ENCODE measurements at regions not wholly inside any gene's neighbourhood (a gene's known extent, or its start where the extent isn't known, plus 50 kb on each side); places are given as distances from the start of the nearest gene placed in this dataset.

DNA sequence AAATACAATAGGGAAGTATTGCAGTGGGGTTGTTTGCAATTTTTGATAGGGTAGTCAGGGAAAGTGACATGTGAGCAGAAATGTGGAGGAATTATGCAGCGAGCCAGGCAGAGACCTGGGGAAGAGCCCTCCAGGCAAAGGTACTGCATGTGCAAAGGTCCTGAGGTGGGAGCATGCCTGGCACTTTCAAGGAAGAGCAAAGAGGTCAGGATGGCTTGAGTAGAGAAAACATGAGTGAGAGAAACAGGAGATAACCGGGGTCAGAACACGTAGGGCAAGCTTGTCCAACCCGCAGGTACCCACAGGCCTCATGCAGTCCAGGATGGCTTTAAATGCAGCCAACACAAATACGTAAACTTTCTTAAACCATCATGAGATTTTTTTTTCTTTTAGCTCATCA is 71.0 kb downstream of the COQ2 start:
- TF ChIP-seq, protein P1, sequence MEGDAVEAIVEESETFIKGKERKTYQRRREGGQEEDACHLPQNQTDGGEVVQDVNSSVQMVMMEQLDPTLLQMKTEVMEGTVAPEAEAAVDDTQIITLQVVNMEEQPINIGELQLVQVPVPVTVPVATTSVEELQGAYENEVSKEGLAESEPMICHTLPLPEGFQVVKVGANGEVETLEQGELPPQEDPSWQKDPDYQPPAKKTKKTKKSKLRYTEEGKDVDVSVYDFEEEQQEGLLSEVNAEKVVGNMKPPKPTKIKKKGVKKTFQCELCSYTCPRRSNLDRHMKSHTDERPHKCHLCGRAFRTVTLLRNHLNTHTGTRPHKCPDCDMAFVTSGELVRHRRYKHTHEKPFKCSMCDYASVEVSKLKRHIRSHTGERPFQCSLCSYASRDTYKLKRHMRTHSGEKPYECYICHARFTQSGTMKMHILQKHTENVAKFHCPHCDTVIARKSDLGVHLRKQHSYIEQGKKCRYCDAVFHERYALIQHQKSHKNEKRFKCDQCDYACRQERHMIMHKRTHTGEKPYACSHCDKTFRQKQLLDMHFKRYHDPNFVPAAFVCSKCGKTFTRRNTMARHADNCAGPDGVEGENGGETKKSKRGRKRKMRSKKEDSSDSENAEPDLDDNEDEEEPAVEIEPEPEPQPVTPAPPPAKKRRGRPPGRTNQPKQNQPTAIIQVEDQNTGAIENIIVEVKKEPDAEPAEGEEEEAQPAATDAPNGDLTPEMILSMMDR (IDR thresholded peaks at IDR 0.05): no peak
- no peaks in the 10 kb centered on the region for H3K9me3 ChIP-seq
- no peak overlapping the region for H3K4me3 ChIP-seq
- no peak overlapping the region for H3K27ac ChIP-seq
- no peaks in the 10 kb centered on the region for H3K36me3 ChIP-seq
- ATAC-seq (no peak), DNase-seq (no peak)
- no peaks in the 10 kb centered on the region for H3K27me3 ChIP-seq (ENCODE audit: low read depth)
- peaks cover 20% of the 10 kb centered on the region for H3K4me1 ChIP-seq
- intact Hi-C loops (cut with DNase I): no loop called here

GRCh38 chr4:83212041-83212851 is 72.4 kb downstream of the COQ2 start:
- H3K4me3 ChIP-seq: no peak overlapping the region
- intact Hi-C loops (cut with DNase I): no loop called here
- no peak overlapping the region for H3K27ac ChIP-seq
- no peak for DNase-seq
- ATAC-seq: peak; percentile 71 to 89
- no peaks in the 10 kb centered on the region for H3K36me3 ChIP-seq
- H3K9me3 ChIP-seq: no peaks in the 10 kb centered on the region
- TF ChIP-seq, protein P1 (IDR thresholded peaks at IDR 0.05): no peak
- H3K4me1 ChIP-seq: peaks cover 10% of the 10 kb centered on the region
- no peaks in the 10 kb centered on the region for H3K27me3 ChIP-seq (ENCODE audit: low read depth)

- no peaks in the 10 kb centered on the region for H3K36me3 ChIP-seq
- DNase-seq (no peak), ATAC-seq (no peak)
- no peaks in the 10 kb centered on the region for H3K9me3 ChIP-seq
- H3K4me1 ChIP-seq: no peaks in the 10 kb centered on the region
- TF ChIP-seq, protein P1 (IDR thresholded peaks at IDR 0.05): no peak
- intact Hi-C loops (cut with DNase I): no loop called here
- H3K4me3 ChIP-seq: no peak overlapping the region
- no peaks in the 10 kb centered on the region for H3K27me3 ChIP-seq (ENCODE audit: low read depth)
- no peak overlapping the region for H3K27ac ChIP-seq
Measured at GRCh38 chr4:83209419-83209818, 75.2 kb downstream of the COQ2 start.

GRCh38 chr4:83208371-83209365 is 75.9 kb downstream of the COQ2 start:
- DNase-seq (no peak), ATAC-seq (peak in 1 of 2 donors; percentile 19)
- H3K27ac ChIP-seq: peak overlapping the region; percentile 65
- H3K4me1 ChIP-seq: no peaks in the 10 kb centered on the region
- no peaks in the 10 kb centered on the region for H3K27me3 ChIP-seq (ENCODE audit: low read depth)
- H3K4me3 ChIP-seq: no peak overlapping the region
- no peaks in the 10 kb centered on the region for H3K36me3 ChIP-seq
- H3K9me3 ChIP-seq: no peaks in the 10 kb centered on the region
- intact Hi-C loops (cut with DNase I): no loop called here
- TF ChIP-seq, protein P1 (IDR thresholded peaks at IDR 0.05): no peak

- peak; percentile 81 to 91 for ATAC-seq
- Histone ChIP-seq H3K4me1 (no peaks in the 10 kb centered on the region), H3K9me3 (no peaks in the 10 kb centered on the region), H3K27me3 (ENCODE audit: low read depth) (no peaks in the 10 kb centered on the region), H3K4me3 (no peak overlapping the region), H3K27ac (peak overlapping the region; percentile 65), H3K36me3 (no peaks in the 10 kb centered on the region)
- no peak for DNase-seq
- TF ChIP-seq, protein P1 (IDR thresholded peaks at IDR 0.05): no peak
- intact Hi-C loops (cut with DNase I): no loop called here
Measured at GRCh38 chr4:83207497-83208101, 77.0 kb downstream of the COQ2 start.

Measured in lower lobe of right lung (tissue), 2 donors.